ENCODE measurements at regions not wholly inside any gene's neighbourhood (a gene's known extent, or its start where the extent isn't known, plus 50 kb on each side); places are given as distances from the start of the nearest gene placed in this dataset.

- Mint-ChIP-seq H3K9me3 (peaks cover 1 to 14% (median 11%) of the 10 kb centered on the region in 5 donors), H3K4me3 (no peak overlapping the region), H3K27me3 (no peaks in the 10 kb centered on the region), H3K4me1 (peaks cover 0 to 4% (median 0%) of the 10 kb centered on the region in 3 donors), H3K36me3 (no peaks in the 10 kb centered on the region), H3K27ac (no peak overlapping the region)
- Histone ChIP-seq H3K4me3 (ENCODE audit: low read length) (no peak overlapping the region), H3K9me3 (ENCODE audit: low read length) (no peaks in the 10 kb centered on the region), H3K27ac (ENCODE audit: low read depth, low read length) (no peak overlapping the region), H3K4me1 (ENCODE audit: insufficient read depth, low read length) (no peaks in the 10 kb centered on the region), H3K36me3 (ENCODE audit: insufficient read depth, low read length) (no peaks in the 10 kb centered on the region), H3K27me3 (ENCODE audit: insufficient read depth, low read length, poor library complexity, severe bottlenecking) (no peaks in the 10 kb centered on the region)
- ChIA-PET CTCF (no interaction called here), POLR2A (no interaction called here)
- no peak for DNase-seq
These were observed 1092.2 kb downstream of the PLA2G4A start for GRCh38 chr1:187920976-187921375.

- POLR2A ChIA-PET: no interaction called here
These were observed 1092.7 kb downstream of the PLA2G4A start for GRCh38 chr1:187921426-187921825.

GRCh38 chr1:187922255-187922654 lies 1093.5 kb downstream of the PLA2G4A start:
- Histone ChIP-seq H3K4me3 (ENCODE audit: low read length) (no peak overlapping the region), H3K4me1 (ENCODE audit: insufficient read depth, low read length) (no peaks in the 10 kb centered on the region), H3K36me3 (ENCODE audit: insufficient read depth, low read length) (no peaks in the 10 kb centered on the region), H3K9me3 (ENCODE audit: low read length) (no peaks in the 10 kb centered on the region), H3K27me3 (ENCODE audit: insufficient read depth, low read length, poor library complexity, severe bottlenecking) (no peaks in the 10 kb centered on the region), H3K27ac (ENCODE audit: low read depth, low read length) (no peak overlapping the region)
- no peak overlapping the region for H3K4me3 Mint-ChIP-seq
- H3K9me3 Mint-ChIP-seq: peaks cover 0 to 18% (median 11%) of the 10 kb centered on the region in 5 donors
- ChIA-PET POLR2A (no interaction called here), CTCF (no interaction called here)
- no peak overlapping the region for H3K27ac Mint-ChIP-seq
- peaks cover 0 to 4% (median 0%) of the 10 kb centered on the region in 3 donors for H3K4me1 Mint-ChIP-seq
- no peaks in the 10 kb centered on the region for H3K36me3 Mint-ChIP-seq
- no peaks in the 10 kb centered on the region for H3K27me3 Mint-ChIP-seq
- no peak for DNase-seq

More at GRCh38 chr1:187921426-187921825, 1092.7 kb downstream of the PLA2G4A start:
- no peaks in the 10 kb centered on the region for H3K36me3 Mint-ChIP-seq
- peaks cover 1 to 13% (median 11%) of the 10 kb centered on the region in 5 donors for H3K9me3 Mint-ChIP-seq
- CTCF ChIA-PET: no interaction called here
- Histone ChIP-seq H3K27me3 (ENCODE audit: insufficient read depth, low read length, poor library complexity, severe bottlenecking) (no peaks in the 10 kb centered on the region), H3K36me3 (ENCODE audit: insufficient read depth, low read length) (no peaks in the 10 kb centered on the region), H3K4me1 (ENCODE audit: insufficient read depth, low read length) (no peaks in the 10 kb centered on the region), H3K4me3 (ENCODE audit: low read length) (no peak overlapping the region), H3K27ac (ENCODE audit: low read depth, low read length) (no peak overlapping the region), H3K9me3 (ENCODE audit: low read length) (no peaks in the 10 kb centered on the region)
- no peaks in the 10 kb centered on the region for H3K27me3 Mint-ChIP-seq
- H3K4me3 Mint-ChIP-seq: no peak overlapping the region
- H3K27ac Mint-ChIP-seq: no peak overlapping the region
- H3K4me1 Mint-ChIP-seq: peaks cover 0 to 4% (median 0%) of the 10 kb centered on the region in 3 donors
- DNase-seq: no peak

GRCh38 chr1:187924252-187924651 lies 1095.5 kb downstream of the PLA2G4A start:
- H3K27ac Mint-ChIP-seq: no peak overlapping the region
- DNase-seq: no peak
- H3K9me3 ChIP-seq (ENCODE audit: low read length): no peaks in the 10 kb centered on the region
- H3K36me3 Mint-ChIP-seq: no peaks in the 10 kb centered on the region
- H3K27me3 ChIP-seq (ENCODE audit: insufficient read depth, low read length, poor library complexity, severe bottlenecking): no peaks in the 10 kb centered on the region
- H3K4me3 Mint-ChIP-seq: no peak overlapping the region
- H3K4me1 ChIP-seq (ENCODE audit: insufficient read depth, low read length): no peaks in the 10 kb centered on the region
- ChIA-PET POLR2A (no interaction called here), CTCF (no interaction called here)
- no peaks in the 10 kb centered on the region for H3K36me3 ChIP-seq (ENCODE audit: insufficient read depth, low read length)
- peaks cover 0 to 23% (median 11%) of the 10 kb centered on the region in 5 donors for H3K9me3 Mint-ChIP-seq
- no peak overlapping the region for H3K27ac ChIP-seq (ENCODE audit: low read depth, low read length)
- no peak overlapping the region for H3K4me3 ChIP-seq (ENCODE audit: low read length)
- peaks cover 0 to 4% (median 0%) of the 10 kb centered on the region in 3 donors for H3K4me1 Mint-ChIP-seq
- no peaks in the 10 kb centered on the region for H3K27me3 Mint-ChIP-seq

DNA sequence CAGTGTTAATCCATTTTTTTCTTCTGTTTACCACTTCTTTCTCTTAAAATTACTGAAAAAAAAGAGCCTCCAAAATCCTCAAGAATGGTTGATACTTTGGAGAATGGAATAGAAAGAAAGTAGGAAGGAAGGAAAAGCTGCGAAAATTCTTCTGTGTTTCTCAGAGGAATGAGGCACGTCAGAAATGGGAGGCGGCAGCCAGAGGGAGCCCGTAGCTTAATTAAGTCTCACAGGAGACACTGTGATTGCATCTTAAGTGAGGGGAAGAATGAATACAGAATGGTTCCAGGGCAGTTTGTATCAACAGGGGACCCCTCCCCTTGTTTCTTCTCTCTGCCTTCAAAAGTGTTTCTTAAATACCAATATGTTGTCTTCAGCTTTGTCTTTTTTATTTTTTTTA lies 1099.5 kb downstream of the PLA2G4A start:
- H3K27me3 Mint-ChIP-seq: no peaks in the 10 kb centered on the region
- Histone ChIP-seq H3K27me3 (ENCODE audit: insufficient read depth, low read length, poor library complexity, severe bottlenecking) (no peaks in the 10 kb centered on the region), H3K4me1 (ENCODE audit: insufficient read depth, low read length) (no peaks in the 10 kb centered on the region), H3K9me3 (ENCODE audit: low read length) (no peaks in the 10 kb centered on the region), H3K36me3 (ENCODE audit: insufficient read depth, low read length) (no peaks in the 10 kb centered on the region), H3K4me3 (ENCODE audit: low read length) (no peak overlapping the region), H3K27ac (ENCODE audit: low read depth, low read length) (no peak overlapping the region)
- no peaks in the 10 kb centered on the region for H3K36me3 Mint-ChIP-seq
- ChIA-PET CTCF (no interaction called here), POLR2A (no interaction called here)
- H3K9me3 Mint-ChIP-seq: peaks cover 0 to 27% (median 8%) of the 10 kb centered on the region in 5 donors
- peaks cover 0 to 4% (median 0%) of the 10 kb centered on the region in 3 donors for H3K4me1 Mint-ChIP-seq
- no peak overlapping the region for H3K4me3 Mint-ChIP-seq
- no peak for DNase-seq
- H3K27ac Mint-ChIP-seq: no peak overlapping the region

GRCh38 chr1:187928696-187929095 lies 1099.9 kb downstream of the PLA2G4A start:
- no peaks in the 10 kb centered on the region for H3K27me3 Mint-ChIP-seq
- H3K4me1 ChIP-seq (ENCODE audit: insufficient read depth, low read length): no peaks in the 10 kb centered on the region
- H3K27ac Mint-ChIP-seq: no peak overlapping the region
- no peak for DNase-seq
- no peaks in the 10 kb centered on the region for H3K9me3 ChIP-seq (ENCODE audit: low read length)
- ChIA-PET CTCF (no interaction called here), POLR2A (no interaction called here)
- H3K9me3 Mint-ChIP-seq: peaks cover 0 to 23% (median 9%) of the 10 kb centered on the region in 5 donors
- H3K27me3 ChIP-seq (ENCODE audit: insufficient read depth, low read length, poor library complexity, severe bottlenecking): no peaks in the 10 kb centered on the region
- no peak overlapping the region for H3K4me3 Mint-ChIP-seq
- H3K36me3 Mint-ChIP-seq: no peaks in the 10 kb centered on the region
- H3K36me3 ChIP-seq (ENCODE audit: insufficient read depth, low read length): no peaks in the 10 kb centered on the region
- H3K4me1 Mint-ChIP-seq: peaks cover 0 to 4% (median 0%) of the 10 kb centered on the region in 3 donors
- H3K4me3 ChIP-seq (ENCODE audit: low read length): no peak overlapping the region
- H3K27ac ChIP-seq (ENCODE audit: low read depth, low read length): no peak overlapping the region

GRCh38 chr1:187931776-187932175 lies 1103.0 kb downstream of the PLA2G4A start:
- CTCF ChIA-PET: no interaction called here
- POLR2A ChIA-PET: no interaction called here
- Histone ChIP-seq H3K4me3 (ENCODE audit: low read length) (no peak overlapping the region), H3K9me3 (ENCODE audit: low read length) (no peaks in the 10 kb centered on the region), H3K27me3 (ENCODE audit: insufficient read depth, low read length, poor library complexity, severe bottlenecking) (no peaks in the 10 kb centered on the region), H3K36me3 (ENCODE audit: insufficient read depth, low read length) (no peaks in the 10 kb centered on the region), H3K27ac (ENCODE audit: low read depth, low read length) (no peak overlapping the region), H3K4me1 (ENCODE audit: insufficient read depth, low read length) (no peaks in the 10 kb centered on the region)
- peaks cover 0 to 20% (median 8%) of the 10 kb centered on the region in 5 donors for H3K9me3 Mint-ChIP-seq
- H3K27me3 Mint-ChIP-seq: no peaks in the 10 kb centered on the region
- H3K36me3 Mint-ChIP-seq: no peaks in the 10 kb centered on the region
- H3K4me3 Mint-ChIP-seq: no peak overlapping the region
- DNase-seq: no peak
- peak overlapping the region in 1 of 8 donors; percentile 17 for H3K27ac Mint-ChIP-seq
- H3K4me1 Mint-ChIP-seq: no peaks in the 10 kb centered on the region

DNA sequence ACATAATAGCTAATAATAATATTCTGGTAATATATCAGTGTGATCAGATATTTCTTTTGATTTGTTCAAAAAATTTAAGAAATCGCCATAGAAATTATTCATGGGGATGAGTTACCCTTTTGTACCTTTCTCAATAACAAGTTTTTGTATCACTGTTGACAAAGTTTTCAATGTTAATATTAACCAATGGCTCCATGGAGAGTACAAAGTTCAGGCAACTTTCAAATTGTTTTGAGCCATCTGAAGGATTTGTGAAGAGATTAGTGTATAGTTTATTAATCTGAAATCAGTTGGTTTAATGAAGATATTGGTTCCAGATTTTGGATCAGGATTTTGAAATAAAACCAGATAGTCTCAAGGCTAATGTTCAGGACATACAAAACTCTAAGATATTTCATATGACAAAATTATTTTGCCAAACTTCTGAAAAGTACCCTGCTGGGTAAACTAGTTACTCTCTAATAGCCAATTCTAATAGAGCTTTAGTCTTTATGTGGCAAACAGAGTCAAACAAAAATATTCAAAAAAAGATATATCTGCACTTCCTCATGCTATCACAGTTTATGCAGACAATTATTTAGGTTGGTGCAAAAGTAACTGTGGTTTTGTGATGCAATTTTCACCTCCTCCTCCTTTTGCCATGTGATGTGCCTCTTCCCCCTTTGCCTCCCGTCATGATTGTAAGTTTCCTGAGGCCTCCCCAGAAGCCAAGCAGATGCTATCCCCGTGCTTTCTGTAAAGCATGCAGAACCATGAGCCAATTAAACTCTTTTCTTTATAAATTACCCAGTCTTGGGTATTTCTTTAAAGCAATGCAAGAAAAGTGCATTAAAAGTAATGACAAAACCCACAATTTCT lies 1105.0 kb downstream of the PLA2G4A start:
- no peak for DNase-seq
- CTCF ChIA-PET: no interaction called here
- no peaks in the 10 kb centered on the region for H3K36me3 Mint-ChIP-seq
- Histone ChIP-seq H3K4me3 (ENCODE audit: low read length) (no peak overlapping the region), H3K9me3 (ENCODE audit: low read length) (no peaks in the 10 kb centered on the region), H3K27me3 (ENCODE audit: insufficient read depth, low read length, poor library complexity, severe bottlenecking) (no peaks in the 10 kb centered on the region), H3K4me1 (ENCODE audit: insufficient read depth, low read length) (no peaks in the 10 kb centered on the region), H3K27ac (ENCODE audit: low read depth, low read length) (no peak overlapping the region), H3K36me3 (ENCODE audit: insufficient read depth, low read length) (no peaks in the 10 kb centered on the region)
- H3K27me3 Mint-ChIP-seq: no peaks in the 10 kb centered on the region
- peaks cover 5 to 23% (median 8%) of the 10 kb centered on the region in 5 donors for H3K9me3 Mint-ChIP-seq
- H3K4me1 Mint-ChIP-seq: no peaks in the 10 kb centered on the region
- H3K27ac Mint-ChIP-seq: no peak overlapping the region
- POLR2A ChIA-PET: no interaction called here
- H3K4me3 Mint-ChIP-seq: no peak overlapping the region
